Jurkat, Clone E6-1 (cell line): ENCODE measurements at regions not wholly inside any gene's neighbourhood (a gene's known extent, or its start where the extent isn't known, plus 50 kb on each side); places are given as distances from the start of the nearest gene placed in this dataset.
"Not testable (repeated sequence)": the region's sequence is repeated elsewhere in the genome, so short reads cannot be mapped to it uniquely, and the experiment has no call there.

Experiments
- DNase-seq: peaks from one replicate; pipeline ENCODE4 v3.0.0-alpha.2; 2011; ENCODE audit warnings: low read depth, low spot score
- H3K4me3 ChIP-seq: 2 replicates; pipeline ENCODE4 v1.5.1; 2011; ENCODE audit warnings: mild to moderate bottlenecking, low read length, control low read depth, moderate library complexity

- H3K4me3 ChIP-seq = no peak overlapping the region
- DNase-seq = no peak
Observed at GRCh38 chr4:171433674-171434073, 379.5 kb upstream of the GALNTL6 start.

- H3K4me3 ChIP-seq = no peak overlapping the region
- DNase-seq = no peak
Observed at GRCh38 chr4:171432536-171432935, 380.7 kb upstream of the GALNTL6 start.

GRCh38 chr4:171430495-171430894 lies 382.7 kb upstream of the GALNTL6 start:
- no peak overlapping the region for H3K4me3 ChIP-seq
- no peak for DNase-seq

GRCh38 chr4:171397175-171397574 lies 416.0 kb upstream of the GALNTL6 start:
- no peak for DNase-seq
- H3K4me3 ChIP-seq = no peak overlapping the region

GRCh38 chr4:171390626-171391025 lies 422.6 kb upstream of the GALNTL6 start:
- DNase-seq = no peak
- H3K4me3 ChIP-seq = no peak overlapping the region

- DNase-seq = no peak
- no peak overlapping the region for H3K4me3 ChIP-seq
Observed at GRCh38 chr4:171378323-171378722, 434.9 kb upstream of the GALNTL6 start.

- DNase-seq = no peak
- H3K4me3 ChIP-seq = no peak overlapping the region
Observed at GRCh38 chr4:171376724-171377123, 436.5 kb upstream of the GALNTL6 start.

- no peak overlapping the region for H3K4me3 ChIP-seq
- DNase-seq = no peak
Observed at GRCh38 chr4:171353535-171353934, 459.7 kb upstream of the GALNTL6 start.

GRCh38 chr4:171348090-171348489 lies 465.1 kb upstream of the GALNTL6 start:
- no peak for DNase-seq
- H3K4me3 ChIP-seq = no peak overlapping the region

GRCh38 chr4:171342646-171343045 lies 470.6 kb upstream of the GALNTL6 start:
- no peak for DNase-seq
- no peak overlapping the region for H3K4me3 ChIP-seq

- no peak for DNase-seq
- H3K4me3 ChIP-seq = no peak overlapping the region
Observed at GRCh38 chr4:171340258-171340657, 472.9 kb upstream of the GALNTL6 start.

GRCh38 chr4:171334549-171334948 lies 478.7 kb upstream of the GALNTL6 start:
- H3K4me3 ChIP-seq = no peak overlapping the region
- no peak for DNase-seq

GRCh38 chr4:171308661-171309060 lies 504.5 kb upstream of the GALNTL6 start:
- no peak for DNase-seq
- no peak overlapping the region for H3K4me3 ChIP-seq

- DNase-seq, H3K4me3 ChIP-seq: not testable (repeated sequence)
Observed at GRCh38 chr4:171298048-171298718, 515.0 kb upstream of the GALNTL6 start.

- no peak overlapping the region for H3K4me3 ChIP-seq
- DNase-seq = no peak
Observed at GRCh38 chr4:171288816-171289432, 524.3 kb upstream of the GALNTL6 start.

- no peak for DNase-seq
- no peak overlapping the region for H3K4me3 ChIP-seq
Observed at GRCh38 chr4:171281359-171281758, 531.8 kb upstream of the GALNTL6 start.

- H3K4me3 ChIP-seq = no peak overlapping the region
- no peak for DNase-seq
Observed at GRCh38 chr4:171279131-171279530, 534.1 kb upstream of the GALNTL6 start.

- no peak overlapping the region for H3K4me3 ChIP-seq
- no peak for DNase-seq
Observed at GRCh38 chr4:171266671-171267070, 546.5 kb upstream of the GALNTL6 start.

- DNase-seq = no peak
- no peak overlapping the region for H3K4me3 ChIP-seq
Observed at GRCh38 chr4:171265190-171265818, 547.9 kb upstream of the GALNTL6 start.

GRCh38 chr4:171256223-171256622 lies 557.0 kb upstream of the GALNTL6 start:
- no peak for DNase-seq

GRCh38 chr4:171246948-171247347 lies 566.3 kb upstream of the GALNTL6 start:
- H3K4me3 ChIP-seq = no peak overlapping the region
- DNase-seq = no peak

More at GRCh38 chr4:171256223-171256622, 557.0 kb upstream of the GALNTL6 start:
- no peak overlapping the region for H3K4me3 ChIP-seq
